ENCODE measurements at regions not wholly inside any gene's neighbourhood (a gene's known extent, or its start where the extent isn't known, plus 50 kb on each side); places are given as distances from the start of the nearest gene placed in this dataset.

DNA sequence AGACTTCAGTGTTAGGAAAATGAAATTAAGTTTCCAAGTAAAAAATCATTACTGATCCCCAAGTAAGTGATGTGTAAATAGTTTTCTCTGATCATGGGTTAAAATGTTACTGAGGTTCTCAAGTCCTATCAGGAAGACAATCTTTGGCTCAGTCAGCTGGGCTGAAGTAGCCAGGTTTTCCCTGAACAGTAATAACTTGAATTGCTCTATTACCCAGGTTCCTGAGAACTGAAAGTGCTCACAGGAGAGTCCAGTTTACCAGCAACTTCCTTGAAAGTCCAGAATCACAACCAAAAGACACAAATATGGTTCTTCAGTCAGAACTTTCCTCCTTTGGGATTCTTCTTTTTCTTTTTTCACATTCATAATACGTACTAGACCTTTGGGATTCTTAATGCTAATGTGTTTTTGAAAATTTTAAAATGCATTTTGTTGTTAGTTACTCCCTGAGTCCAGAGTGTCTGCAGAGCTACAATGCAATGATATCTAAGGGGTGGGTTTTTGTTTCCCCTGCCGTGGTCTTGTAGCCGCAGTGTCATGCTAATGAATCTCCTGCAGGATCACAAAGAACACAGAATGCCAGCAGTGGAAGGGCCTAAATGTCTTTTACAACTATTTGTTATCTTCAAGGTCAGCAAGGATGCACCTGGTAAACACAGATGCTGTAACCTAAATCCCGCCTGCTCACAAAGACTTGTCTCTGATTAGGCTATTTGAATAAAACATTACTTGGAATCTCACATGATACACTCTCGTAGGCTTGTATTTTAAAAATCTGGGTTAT, 439.8 kb upstream of the NR3C2 start (continued):
- TF ChIP-seq, protein P1, sequence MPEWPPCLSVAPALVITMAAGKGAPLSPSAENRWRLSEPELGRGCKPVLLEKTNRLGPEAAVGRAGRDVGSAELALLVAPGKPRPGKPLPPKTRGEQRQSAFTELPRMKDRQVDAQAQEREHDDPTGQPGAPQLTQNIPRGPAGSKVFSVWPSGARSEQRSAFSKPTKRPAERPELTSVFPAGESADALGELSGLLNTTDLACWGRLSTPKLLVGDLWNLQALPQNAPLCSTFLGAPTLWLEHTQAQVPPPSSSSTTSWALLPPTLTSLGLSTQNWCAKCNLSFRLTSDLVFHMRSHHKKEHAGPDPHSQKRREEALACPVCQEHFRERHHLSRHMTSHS (tag by site-specific recombination; IDR thresholded peaks at IDR 0.05), result no peak
- TF ChIP-seq, protein P2, sequence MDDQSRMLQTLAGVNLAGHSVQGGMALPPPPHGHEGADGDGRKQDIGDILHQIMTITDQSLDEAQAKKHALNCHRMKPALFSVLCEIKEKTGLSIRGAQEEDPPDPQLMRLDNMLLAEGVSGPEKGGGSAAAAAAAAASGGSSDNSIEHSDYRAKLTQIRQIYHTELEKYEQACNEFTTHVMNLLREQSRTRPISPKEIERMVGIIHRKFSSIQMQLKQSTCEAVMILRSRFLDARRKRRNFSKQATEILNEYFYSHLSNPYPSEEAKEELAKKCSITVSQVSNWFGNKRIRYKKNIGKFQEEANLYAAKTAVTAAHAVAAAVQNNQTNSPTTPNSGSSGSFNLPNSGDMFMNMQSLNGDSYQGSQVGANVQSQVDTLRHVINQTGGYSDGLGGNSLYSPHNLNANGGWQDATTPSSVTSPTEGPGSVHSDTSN (CRISPR knock-in tag; IDR thresholded peaks at IDR 0.05), result no peak
- no peak for TF ChIP-seq REPIN1 (tag by site-specific recombination; IDR thresholded peaks at IDR 0.05; ENCODE audit: low read depth)
- TF ChIP-seq, protein P3, sequence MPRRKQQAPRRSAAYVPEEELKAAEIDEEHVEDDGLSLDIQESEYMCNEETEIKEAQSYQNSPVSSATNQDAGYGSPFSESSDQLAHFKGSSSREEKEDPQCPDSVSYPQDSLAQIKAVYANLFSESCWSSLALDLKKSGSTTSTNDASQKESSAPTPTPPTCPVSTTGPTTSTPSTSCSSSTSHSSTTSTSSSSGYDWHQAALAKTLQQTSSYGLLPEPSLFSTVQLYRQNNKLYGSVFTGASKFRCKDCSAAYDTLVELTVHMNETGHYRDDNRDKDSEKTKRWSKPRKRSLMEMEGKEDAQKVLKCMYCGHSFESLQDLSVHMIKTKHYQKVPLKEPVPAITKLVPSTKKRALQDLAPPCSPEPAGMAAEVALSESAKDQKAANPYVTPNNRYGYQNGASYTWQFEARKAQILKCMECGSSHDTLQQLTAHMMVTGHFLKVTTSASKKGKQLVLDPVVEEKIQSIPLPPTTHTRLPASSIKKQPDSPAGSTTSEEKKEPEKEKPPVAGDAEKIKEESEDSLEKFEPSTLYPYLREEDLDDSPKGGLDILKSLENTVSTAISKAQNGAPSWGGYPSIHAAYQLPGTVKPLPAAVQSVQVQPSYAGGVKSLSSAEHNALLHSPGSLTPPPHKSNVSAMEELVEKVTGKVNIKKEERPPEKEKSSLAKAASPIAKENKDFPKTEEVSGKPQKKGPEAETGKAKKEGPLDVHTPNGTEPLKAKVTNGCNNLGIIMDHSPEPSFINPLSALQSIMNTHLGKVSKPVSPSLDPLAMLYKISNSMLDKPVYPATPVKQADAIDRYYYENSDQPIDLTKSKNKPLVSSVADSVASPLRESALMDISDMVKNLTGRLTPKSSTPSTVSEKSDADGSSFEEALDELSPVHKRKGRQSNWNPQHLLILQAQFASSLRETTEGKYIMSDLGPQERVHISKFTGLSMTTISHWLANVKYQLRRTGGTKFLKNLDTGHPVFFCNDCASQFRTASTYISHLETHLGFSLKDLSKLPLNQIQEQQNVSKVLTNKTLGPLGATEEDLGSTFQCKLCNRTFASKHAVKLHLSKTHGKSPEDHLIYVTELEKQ (tag by site-specific recombination; IDR thresholded peaks at IDR 0.05; ENCODE audit: borderline replicate concordance), result no peak
- TF ChIP-seq, protein P4, sequence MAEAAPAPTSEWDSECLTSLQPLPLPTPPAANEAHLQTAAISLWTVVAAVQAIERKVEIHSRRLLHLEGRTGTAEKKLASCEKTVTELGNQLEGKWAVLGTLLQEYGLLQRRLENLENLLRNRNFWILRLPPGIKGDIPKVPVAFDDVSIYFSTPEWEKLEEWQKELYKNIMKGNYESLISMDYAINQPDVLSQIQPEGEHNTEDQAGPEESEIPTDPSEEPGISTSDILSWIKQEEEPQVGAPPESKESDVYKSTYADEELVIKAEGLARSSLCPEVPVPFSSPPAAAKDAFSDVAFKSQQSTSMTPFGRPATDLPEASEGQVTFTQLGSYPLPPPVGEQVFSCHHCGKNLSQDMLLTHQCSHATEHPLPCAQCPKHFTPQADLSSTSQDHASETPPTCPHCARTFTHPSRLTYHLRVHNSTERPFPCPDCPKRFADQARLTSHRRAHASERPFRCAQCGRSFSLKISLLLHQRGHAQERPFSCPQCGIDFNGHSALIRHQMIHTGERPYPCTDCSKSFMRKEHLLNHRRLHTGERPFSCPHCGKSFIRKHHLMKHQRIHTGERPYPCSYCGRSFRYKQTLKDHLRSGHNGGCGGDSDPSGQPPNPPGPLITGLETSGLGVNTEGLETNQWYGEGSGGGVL (tag by site-specific recombination; IDR thresholded peaks at IDR 0.05), result no peak
- TF ChIP-seq ZNF501 (tag by site-specific recombination; IDR thresholded peaks at IDR 0.05), result no peak
- TF ChIP-seq ZNF121 (tag by site-specific recombination; IDR thresholded peaks at IDR 0.05), result no peak
- TF ChIP-seq ZNF830 (tag by site-specific recombination; IDR thresholded peaks at IDR 0.05; ENCODE audit: low read depth), result no peak
- TF ChIP-seq, protein P5, sequence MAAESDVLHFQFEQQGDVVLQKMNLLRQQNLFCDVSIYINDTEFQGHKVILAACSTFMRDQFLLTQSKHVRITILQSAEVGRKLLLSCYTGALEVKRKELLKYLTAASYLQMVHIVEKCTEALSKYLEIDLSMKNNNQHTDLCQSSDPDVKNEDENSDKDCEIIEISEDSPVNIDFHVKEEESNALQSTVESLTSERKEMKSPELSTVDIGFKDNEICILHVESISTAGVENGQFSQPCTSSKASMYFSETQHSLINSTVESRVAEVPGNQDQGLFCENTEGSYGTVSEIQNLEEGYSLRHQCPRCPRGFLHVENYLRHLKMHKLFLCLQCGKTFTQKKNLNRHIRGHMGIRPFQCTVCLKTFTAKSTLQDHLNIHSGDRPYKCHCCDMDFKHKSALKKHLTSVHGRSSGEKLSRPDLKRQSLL (tag by site-specific recombination; IDR thresholded peaks at IDR 0.05), result no peak
- TF ChIP-seq ZNF175 (tag by site-specific recombination; IDR thresholded peaks at IDR 0.05), result no peak

DNA sequence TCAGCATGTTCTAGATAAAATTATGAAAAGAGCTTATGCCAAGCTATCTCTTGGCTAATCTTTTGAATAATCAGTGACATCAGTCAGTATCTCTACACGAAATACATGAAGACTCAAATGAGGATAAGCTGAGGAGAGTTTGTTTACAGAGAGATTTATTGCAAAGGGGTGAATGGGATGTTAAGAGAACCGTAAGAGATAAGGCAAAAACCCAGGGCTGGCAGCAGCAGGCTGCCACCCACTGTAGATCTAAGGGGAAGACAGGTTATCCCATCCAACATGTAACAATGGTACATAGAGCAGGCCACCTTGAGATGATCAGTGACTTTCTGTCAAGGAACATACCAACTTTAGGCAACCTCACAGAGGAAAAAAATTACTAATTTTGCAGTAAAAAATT, 432.1 kb upstream of the NR3C2 start:
- Histone ChIP-seq H3K36me3 (ENCODE audit: control insufficient read depth in 2 of 2, insufficient read depth in 1 of 2, low read length in 2 of 2) (no peaks in the 10 kb centered on the region), H3K9me3 (ENCODE audit: control insufficient read depth, insufficient read depth, low read depth, low read length) (no peaks in the 10 kb centered on the region), H3K4me3 (ENCODE audit: low read depth, low read length) (no peak overlapping the region), H3K27ac (ENCODE audit: extremely low read depth, low read depth, low read length) (no peak overlapping the region), H3K4me1 (ENCODE audit: control insufficient read depth, insufficient read depth, low read length) (no peaks in the 10 kb centered on the region)
- ChIA-PET CTCF (interaction anchor here (0.6 to 0.7 kb wide), 3 partner anchors 9 to 1007 kb away, joined by 3 read pairs; no protein-coding TSS in a partner anchor), POLR2A (no interaction called here)
- TF ChIP-seq ZNF366 (tag by site-specific recombination; conservative IDR thresholded peaks at IDR 0.05) (no peak), ZNF155 (tag by site-specific recombination; IDR thresholded peaks at IDR 0.05) (no peak), FEZF1 (tag by site-specific recombination; IDR thresholded peaks at IDR 0.05) (no peak), ZNF121 (tag by site-specific recombination; IDR thresholded peaks at IDR 0.05) (no peak), ZNF19 (tag by site-specific recombination; IDR thresholded peaks at IDR 0.05; ENCODE audit: low read depth) (no peak)
- TF ChIP-seq, protein P6, sequence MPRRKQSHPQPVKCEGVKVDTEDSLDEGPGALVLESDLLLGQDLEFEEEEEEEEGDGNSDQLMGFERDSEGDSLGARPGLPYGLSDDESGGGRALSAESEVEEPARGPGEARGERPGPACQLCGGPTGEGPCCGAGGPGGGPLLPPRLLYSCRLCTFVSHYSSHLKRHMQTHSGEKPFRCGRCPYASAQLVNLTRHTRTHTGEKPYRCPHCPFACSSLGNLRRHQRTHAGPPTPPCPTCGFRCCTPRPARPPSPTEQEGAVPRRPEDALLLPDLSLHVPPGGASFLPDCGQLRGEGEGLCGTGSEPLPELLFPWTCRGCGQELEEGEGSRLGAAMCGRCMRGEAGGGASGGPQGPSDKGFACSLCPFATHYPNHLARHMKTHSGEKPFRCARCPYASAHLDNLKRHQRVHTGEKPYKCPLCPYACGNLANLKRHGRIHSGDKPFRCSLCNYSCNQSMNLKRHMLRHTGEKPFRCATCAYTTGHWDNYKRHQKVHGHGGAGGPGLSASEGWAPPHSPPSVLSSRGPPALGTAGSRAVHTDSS (tag by site-specific recombination; IDR thresholded peaks at IDR 0.05), result no peak
